ENCODE measurements at regions not wholly inside any gene's neighbourhood (a gene's known extent, or its start where the extent isn't known, plus 50 kb on each side); places are given as distances from the start of the nearest gene placed in this dataset.

GRCh38 chr1:29585201-29585600 lies 348.9 kb downstream of the PTPRU start:
- TF ChIP-seq POLR2A (IDR thresholded peaks at IDR 0.05; ENCODE audit: low read length), result no peak
- no peak for TF ChIP-seq GATA1 (IDR thresholded peaks at IDR 0.05; ENCODE audit: low read depth, low read length)

All from erythroblast (primary cell).